SKM-1 (cell line): ENCODE measurements at regions not wholly inside any gene's neighbourhood (a gene's known extent, or its start where the extent isn't known, plus 50 kb on each side); places are given as distances from the start of the nearest gene placed in this dataset.
A peak's percentile ranks its signal among the peaks of the same experiment; 100 is the strongest.
"Not testable (repeated sequence)": the region's sequence is repeated elsewhere in the genome, so short reads cannot be mapped to it uniquely, and the experiment has no call there.

Experiments used
- DNase-seq: peaks from one replicate; lab custom pipeline; 2025; ENCODE audit not compliant: unreplicated experiment; lab: John Stamatoyannopoulos, UW

DNA sequence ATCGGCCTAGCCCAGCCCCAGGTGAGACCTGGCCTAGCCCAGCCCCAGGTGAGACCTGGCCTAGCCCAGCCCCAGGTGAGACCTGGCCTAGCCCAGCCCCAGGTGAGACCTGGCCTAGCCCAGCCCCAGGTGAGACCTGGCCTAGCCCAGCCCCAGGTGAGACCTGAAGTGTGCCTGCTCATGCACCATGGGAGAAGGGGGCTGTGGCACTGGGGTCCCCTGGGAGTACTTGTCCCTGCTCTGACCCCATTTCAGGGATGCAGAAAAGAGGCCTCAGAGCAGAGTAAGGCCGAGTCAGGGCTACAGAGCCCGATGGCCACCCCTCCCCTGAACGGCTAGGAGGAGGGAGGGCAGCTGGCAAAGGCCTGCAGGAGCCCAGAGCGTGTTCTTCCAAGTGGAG lies 129.6 kb downstream of the CRYBB2 start:
- not testable (repeated sequence) for DNase-seq

DNA sequence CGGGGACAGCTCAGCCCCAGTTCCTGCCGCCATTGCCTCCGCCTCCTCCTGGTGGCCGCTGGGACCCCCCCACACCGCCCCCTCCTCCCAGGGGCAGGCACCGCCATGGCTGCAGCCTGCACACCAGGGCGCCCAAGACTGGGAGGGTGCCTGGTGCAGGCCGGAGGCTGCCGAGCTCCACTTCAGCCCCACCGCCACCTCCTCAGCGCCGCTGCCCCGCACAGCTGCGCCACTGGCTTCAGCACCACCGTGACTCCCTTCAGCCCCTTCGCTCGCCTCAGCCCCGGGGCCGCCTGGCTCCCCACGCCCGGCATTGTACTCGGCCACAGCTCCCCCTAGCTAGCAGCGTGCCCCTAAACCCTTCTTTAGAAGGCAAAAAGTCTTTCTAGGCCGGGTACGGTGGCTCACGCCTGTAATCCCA lies 131.1 kb downstream of the CRYBB2 start:
- no peak for DNase-seq

DNA sequence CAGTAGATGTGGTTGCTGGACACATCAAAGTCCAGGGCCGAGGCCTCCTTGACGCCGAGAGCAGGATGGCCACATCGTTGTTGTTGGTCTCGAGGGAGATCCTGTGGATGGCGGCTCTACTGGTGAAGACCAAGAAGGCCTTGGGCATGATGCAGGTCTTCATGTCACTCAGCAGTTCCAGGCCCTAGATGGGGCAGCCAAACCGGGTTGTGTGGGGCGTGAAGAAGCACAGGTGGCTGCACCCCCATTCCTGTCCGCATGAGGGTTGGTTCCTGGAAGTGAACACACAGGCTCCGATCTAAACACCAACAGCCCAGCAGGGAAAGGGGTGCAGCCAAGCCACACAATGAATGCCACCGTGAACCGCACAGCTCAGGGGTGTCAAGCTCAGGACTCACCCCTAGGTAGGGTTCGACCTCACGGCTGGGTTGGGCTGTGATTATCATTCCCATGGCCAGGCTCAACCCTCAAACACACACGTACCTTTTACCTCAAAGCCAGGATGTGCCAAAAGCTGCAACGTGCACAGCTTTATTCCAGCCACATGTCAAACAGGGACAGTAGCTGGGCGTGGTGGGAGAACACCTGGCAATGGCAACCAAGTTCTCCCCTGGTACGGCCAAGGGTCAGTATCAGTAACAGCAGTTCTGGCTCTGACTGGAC lies 132.3 kb downstream of the CRYBB2 start:
- DNase-seq = no peak

DNA sequence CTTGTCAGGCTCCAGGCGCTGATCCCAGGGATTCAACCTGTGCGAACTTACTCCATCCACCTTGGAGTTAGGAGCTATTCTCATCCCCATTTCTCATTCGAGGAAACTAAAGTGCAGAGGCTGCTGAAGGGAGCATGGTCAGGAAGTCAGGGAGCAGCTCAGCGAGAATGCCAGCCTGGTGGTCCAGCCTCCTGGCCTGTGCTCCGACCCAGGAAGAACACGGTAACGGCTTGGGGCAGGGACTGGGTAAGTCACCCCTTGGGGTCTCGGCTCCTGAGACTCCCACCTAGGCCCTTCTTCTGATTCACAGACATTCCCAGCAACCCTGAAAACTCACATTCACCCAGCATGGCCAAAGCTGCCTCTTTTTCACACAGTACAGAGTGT lies 132.8 kb downstream of the CRYBB2 start:
- no peak for DNase-seq

DNA sequence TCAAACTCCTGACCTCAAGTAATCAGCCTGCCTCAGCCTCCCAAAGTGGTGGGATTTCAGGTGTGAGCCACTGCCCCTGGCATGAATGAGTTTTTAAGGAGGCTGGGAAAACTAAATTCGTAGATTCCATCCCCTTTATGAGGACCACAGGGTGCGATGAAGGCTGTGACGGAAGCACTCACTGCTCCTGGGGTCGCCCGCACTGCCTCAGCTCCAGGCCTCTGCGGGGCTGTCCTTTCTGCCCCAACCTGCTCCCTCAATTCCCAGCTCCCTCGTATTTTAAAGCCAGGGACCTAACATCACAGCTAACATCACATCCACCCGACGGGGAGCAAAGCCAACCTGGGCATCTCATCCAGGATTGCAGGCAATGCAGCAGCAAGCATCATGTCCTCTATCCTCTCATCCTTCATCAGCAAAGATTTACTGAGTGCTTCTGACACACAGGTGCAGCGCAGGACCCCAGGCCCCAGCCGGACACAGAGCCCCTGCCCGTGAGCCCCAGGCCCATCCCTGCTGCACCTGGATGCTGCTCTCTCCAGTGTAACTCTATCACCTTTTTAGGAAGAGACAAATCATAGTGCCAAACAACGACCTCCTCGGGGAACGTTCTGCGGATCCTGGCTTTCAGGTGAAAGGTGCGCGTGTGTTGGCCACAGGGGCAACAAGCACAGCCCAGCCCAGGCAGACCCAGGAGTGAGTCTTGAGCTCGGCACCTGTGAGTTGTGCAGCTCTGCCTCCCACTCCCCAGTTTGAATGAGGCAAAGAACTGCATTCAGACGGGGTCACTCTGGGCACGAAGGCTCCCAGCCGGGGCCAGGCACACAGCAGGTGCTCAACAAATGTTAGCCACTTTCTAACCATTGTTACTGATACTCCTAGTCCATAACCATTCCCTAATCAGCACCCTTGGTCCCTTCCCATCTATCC lies 134.3 kb downstream of the CRYBB2 start:
- no peak for DNase-seq

DNA sequence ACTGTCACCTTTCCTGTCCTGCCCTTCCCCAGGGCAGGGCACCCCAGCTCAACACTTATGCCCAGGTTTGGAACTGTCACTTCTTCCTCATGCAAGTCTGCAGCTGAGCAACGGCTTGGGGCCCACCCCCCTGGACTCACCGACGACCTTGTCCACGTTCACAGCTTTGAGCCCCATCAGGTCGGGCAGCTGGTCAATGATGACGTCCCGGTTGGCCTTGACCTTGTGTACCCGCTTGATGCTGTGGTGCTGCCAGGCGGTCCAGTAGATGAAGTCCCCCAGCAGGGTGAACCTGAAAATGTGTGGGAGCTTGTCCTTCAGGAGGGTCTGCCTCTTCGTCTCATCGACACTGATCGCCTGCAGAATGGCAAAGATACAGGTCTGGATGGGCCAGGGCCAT lies 135.0 kb downstream of the CRYBB2 start:
- no peak for DNase-seq

DNA sequence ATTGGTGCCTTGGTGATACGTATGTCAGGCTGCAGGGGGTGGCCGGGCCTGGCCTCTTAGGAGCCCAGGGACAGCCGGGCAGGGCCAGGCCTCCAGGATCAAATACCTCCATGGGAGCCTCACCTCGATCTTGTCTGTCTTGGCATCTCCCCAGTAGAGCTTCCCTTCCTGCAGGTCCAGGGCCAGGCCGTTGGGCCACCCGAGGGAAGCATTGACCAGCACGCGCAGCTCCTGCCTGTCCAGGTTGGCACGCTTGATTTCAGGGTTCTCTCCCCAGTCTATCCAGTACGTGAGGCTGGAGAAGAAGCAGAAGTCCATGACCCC lies 137.7 kb downstream of the CRYBB2 start:
- no peak for DNase-seq

DNA sequence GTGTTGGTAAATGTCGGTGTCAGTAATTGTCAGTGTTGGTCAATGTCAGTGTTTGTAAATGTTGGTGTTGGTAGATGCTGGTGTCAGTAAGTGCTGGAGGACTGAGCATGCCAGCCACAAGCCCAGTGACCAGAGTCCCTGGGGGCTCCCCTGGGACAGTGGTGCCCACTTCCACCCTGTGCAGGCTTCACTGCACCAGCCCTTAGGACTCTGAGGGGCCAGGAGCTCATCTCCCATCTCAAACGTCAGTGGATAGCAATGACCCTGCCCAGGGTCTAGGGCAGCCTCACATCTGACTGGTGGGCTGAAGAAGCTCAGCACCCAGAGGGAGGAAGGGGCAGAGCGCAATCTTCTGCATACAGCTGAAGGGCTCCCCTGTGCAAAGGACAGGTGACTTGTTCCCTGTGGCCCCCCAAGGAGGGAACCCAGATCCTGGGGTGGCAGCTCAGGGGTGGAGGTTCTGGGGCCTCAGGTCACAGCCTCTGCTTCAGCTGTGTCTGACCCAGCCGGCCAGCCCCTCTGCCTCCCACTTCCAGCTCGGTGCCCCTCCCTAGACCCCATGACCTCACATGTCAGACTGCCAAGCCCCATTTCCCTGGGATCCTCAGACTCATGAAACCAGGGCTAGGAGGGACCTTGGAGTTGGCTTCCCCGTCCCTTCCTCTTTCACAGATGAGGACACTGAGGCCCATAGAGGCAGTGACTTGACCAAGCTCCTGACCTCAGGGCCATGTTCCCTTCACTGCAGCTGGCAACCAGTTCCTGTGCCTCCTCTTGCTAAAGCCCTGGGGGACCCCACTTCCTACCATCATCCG lies 138.4 kb downstream of the CRYBB2 start:
- DNase-seq = no peak

DNA sequence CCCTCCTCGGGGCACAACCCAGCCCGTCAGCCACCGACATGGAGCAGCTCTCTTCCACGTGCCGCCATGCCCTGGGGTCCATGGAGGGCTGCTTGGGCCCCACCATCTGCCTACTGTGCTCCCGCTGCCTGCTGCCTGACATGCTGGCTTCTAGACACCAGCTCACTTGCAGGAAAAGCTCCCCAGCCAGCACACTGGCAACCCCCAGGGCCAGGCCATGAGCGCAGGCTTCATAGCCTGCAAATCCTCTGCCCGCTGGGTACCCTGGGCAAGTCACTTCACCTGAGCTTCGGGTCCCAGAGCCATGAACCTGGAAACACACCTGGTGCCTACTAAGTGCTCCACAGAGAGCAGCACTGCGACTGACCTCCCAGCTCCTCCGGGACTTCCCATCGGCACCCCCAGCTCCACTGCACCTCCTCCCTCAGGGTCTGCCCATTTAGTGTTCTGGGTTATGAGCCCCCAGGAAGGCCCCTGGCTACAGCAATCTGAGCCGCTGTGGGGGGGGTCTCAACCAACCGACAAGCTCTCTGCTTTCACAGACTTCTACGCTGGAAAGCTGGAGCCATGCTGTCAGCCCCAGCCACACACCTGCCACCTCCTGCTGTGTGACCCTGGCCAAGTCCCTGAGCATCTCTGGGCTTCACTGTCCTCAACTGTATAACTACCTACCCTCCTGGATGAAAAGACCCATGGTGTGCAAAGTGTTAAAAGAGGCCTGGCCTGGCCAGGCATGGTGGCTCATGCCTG lies 139.2 kb downstream of the CRYBB2 start:
- no peak for DNase-seq

DNA sequence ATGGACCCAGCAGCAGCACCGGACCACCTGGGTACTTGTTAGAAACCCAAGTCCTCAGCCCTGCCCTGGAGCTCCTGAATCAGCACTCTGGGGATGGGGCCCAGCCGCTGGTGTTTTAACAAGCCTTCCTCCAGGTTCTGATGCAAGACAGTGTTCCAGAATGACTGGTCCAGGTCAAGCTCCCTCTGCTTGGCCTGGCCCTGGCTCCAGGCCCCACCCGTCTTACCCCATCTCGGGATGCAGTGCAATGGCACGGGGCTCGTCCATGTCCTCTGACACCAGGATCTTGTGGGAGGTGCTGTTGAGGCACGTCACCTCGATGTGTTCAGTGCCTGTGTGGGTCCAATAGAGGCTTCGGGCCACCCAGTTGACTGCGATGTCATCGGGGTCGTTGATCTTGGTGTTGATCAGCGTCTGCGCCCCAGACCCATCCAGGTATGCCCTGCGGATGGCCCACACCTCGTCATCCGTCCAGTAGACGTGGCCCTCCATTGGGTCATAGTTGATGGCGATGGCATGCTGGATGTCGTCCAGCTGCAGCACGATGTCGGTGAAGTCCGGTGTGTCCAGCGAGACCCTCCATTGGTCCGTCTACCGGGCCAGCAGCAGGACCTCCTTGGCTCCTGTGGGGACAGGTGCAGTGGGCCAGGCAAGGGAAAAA lies 140.3 kb downstream of the CRYBB2 start:
- DNase-seq = no peak

DNA sequence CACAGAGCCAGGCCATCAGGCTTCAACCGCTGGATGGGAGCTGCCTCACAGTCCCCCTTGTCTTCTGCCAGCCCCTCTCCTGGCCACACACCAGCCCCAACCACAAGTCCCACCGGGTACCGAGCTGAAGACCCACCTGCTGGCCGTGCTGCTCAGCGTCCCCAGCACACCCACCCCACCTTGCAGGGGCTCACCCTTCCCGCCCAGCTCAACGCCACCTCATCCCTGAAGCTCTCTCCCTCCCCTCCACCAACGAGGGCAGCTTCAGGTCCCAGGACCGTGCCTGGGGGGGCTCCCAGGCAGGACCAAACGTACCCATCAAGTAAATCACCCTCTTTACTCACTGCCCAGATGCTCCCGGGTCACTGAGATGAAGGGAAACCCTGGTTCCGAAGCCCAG lies 141.0 kb downstream of the CRYBB2 start:
- no peak for DNase-seq

DNA sequence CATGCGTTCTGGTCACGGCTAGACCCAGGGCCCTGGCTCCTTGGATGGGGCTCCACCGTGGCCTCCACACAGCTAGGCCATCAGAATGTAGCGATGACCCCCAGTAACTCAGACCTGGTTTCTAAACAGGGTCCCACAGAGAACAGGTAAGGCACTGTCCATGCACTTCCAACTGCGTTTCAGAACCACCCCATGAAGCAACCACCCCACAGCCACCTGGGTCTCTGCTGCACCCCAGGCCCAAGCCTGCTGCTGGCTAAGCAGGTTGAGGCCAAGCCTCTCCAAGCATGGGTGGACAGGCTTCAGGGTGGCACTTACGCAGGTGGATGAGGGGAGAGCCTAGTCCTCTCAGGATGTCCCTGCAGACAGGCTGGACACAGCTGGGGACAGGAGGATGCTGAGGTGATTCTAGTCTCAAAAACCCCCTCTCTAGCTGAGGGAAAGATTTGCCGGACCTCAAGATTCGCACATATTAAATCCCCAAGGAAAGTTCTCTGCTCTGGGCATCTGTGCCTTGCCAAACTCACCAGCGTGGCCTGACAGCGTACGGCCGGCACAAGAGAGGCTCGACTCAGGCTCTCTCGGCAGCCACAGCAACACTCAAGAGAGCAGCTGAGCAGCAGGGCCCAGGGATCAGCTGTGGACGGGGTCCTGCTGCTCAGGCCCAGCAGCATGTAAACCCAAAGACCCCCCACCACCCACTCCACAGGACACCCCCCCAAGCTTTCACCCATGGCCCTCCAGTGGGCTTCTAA lies 141.6 kb downstream of the CRYBB2 start:
- DNase-seq = no peak

DNA sequence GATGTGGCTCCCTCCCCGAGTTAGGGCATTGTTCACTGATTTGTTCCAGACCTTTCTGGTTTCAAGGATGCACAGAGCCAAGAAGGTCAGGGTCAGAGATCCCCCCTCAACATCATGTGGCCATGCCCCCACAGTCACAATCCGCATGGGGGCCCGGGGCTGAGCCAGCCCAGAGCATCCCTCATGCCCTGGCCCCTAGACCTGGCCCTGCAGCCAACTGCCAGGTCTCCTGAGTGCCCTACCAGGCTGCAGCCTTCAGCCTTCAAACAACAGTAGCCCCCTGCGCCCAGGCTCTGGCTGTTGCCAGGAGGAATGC lies 142.4 kb downstream of the CRYBB2 start:
- DNase-seq = no peak

DNA sequence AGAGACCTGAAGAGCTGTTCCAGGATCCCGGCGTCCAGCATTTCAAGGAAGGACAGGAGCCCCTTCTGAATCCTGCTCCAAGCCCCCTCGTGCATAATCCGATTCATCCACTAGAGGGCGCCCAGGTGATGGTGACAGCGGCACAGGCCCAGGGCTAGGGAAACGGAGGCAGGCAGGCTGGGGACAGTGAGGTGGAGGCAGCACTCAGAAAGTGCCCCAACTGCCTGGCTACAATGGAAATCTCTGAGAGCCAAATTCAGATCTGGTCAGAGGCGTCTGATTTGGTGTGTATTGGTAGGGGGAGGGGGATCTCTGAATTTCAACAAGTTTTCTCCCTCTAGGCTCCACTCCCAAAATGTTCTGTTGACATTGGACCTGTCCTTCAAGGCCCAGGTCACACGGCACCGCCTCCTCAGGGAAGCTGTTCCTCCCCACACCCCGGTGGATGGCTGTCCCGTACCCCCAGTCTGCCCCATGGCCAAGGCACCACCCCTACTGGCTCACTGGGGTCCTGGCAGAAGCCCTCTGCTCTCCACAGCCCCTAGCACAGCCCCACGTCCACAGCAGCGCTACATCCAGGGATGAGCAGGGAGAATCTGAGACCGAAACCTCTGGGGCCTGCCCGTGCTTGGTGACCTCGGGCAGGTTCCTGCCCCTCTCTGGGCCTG lies 142.9 kb downstream of the CRYBB2 start:
- DNase-seq = peak; percentile 5

DNA sequence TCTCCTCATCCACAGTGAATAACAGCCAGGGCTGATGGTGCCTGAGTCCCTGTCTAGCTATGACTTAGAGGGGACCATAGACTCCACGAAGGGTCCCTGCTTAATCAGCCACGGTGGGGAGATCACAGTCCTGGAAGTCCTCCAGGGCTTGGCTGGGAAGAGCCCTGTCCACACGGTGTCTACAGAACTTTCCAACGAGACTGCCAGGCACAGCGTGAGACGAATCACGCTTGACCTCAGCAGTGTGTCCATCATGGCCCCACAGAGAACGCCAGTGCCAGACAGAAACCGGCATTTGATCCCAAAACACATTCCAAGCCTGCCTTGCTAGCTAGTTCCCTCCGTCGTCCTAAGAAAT lies 143.4 kb downstream of the CRYBB2 start:
- no peak for DNase-seq

DNA sequence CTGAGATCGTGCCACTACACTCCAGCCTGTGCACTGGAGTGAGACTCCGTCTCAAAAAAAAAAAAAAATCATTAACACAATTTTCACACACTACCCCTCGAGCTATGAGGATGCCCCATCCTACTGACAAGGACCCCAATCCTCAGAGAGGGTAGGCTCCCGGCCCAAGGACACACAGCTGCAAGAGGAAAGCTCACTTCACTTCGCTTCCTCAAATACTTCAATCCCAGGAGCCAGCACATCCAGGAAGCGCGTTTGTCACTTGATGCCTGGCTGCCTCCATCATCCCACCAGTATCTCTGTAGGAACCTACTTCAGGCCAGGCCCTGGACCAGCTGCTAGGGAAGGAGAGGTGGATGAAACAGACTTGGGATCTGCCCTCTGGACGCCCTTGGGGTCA lies 144.0 kb downstream of the CRYBB2 start:
- no peak for DNase-seq

DNA sequence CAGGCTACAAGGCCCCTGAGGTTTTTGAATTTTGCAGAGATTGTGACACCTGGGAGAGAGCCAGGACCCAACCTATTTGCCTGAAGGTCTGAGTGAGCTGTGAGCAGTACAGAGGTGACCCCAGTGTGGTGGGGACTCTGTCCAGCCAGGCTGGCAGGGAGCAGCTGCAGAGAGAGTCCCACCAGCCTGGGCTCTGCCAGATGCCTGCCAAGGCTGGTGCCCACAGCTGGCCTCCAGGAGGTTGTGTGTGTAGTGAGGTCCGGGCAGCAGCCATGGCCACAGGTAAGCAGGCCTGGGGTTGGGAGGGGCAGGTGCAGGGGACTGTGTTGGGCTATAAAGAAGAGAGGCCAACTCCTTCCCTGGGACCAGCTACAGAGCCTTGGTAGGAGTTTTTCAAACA lies 144.8 kb downstream of the CRYBB2 start:
- no peak for DNase-seq

DNA sequence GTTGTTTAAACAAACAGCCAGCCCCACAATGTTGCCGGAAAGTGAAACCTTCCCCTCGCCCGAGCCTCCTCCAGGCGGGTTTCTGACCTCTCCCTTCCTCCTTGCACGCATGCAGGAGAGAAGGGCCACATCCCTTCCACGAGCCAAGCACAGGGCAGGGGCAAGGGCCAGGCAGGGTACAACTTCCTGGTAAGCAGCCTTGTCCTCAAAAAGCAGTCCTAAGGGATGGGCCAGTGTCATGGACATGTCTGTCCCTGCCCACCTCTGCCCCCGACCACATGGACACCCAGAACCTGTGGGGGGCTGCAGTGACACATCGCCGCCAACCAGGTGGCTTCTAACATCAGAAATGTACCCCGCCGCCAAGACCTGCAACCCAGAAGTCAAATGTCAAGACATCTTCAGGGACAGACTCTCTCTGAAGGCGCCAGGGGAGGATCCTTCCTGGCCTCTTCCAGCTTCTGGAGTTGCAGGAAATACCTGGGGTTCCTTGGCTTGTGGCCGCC lies 145.3 kb downstream of the CRYBB2 start:
- no peak for DNase-seq

DNA sequence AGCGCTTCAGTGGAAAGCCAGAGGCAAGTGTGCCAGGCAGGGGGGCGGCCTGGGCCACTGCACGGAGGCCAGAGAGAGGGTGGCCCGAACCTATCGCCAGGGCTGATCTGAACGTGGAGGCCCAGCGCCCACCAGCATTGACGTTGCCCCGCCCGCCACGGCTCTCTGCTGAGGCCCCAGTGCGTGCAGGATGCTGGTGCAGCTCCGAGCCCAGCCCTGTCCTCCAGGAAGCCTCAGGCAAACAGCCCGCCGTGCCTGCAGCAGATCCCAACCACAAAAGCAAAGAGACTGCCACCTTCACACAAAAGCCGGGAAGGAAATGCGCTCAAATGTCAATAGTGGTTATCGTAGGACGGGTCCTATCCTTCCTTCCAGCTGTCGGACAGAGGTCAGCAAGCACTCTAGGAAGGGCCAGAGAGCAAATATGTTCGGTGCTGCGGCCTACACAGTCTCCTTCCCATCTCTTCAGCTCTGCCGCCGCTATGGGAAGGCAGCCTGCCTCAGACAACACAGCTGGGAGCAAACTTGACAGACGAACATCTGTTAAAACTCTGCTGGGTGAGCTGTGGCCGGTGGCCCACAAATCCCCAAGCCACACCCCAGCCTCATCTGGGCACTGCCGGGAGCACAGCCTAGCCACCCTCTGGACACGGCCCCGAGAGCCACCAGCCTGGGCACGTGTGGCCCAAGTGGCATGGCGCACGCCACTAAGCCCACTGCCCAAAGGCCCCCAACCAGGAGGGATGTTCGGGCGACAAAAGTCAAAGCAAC lies 146.2 kb downstream of the CRYBB2 start:
- no peak for DNase-seq
